Gastrocnemius medialis (tissue), 4 donors: ENCODE measurements at regions not wholly inside any gene's neighbourhood (a gene's known extent, or its start where the extent isn't known, plus 50 kb on each side); places are given as distances from the start of the nearest gene placed in this dataset.

Source experiments
- POLR2A ChIP-seq, 2 donors: fragments of 450-650 bp; IDR thresholded peaks; one replicate each; pipeline ENCODE4 v1.6.1; 2017; ENCODE audit warnings: antibody characterized with exemption in 2 of 2, mild to moderate bottlenecking in 2 of 2, moderate library complexity in 2 of 2
- TF ChIP-seq, protein P1 (sequence below), 5 experiments: fragments of 450-650 bp in 3 of 5; fragments of 200-600 bp in 2 of 5; sonication (generic) in 2 of 5; IDR thresholded peaks in 4 of 5; conservative IDR thresholded peaks in 1 of 5; 1 replicate in 4 of 5; 2 replicates in 1 of 5; pipeline ENCODE4 v1.5.1; 2016 to 2019; ENCODE audit warnings: antibody characterized with exemption in 5 of 5, mild to moderate bottlenecking in 3 of 5, moderate library complexity in 3 of 5

DNA sequence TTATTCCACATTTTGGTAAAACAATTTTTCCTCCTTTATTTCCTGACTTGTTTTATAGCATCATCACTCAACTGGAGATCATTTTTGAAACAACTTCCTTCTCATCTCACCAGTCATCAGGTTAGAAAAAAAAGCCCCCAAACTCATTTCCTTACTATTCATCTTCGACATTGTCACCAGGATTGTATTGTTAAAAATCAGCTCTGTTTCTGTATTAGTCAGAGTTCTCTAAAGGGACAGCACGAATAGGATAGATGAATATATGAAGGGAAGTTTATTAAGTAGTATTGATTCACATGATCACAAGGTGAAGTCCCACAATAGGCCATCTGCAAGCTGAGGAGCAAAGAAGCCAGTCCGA lies 392.6 kb downstream of the FUT8 start:
- TF ChIP-seq, protein P1, sequence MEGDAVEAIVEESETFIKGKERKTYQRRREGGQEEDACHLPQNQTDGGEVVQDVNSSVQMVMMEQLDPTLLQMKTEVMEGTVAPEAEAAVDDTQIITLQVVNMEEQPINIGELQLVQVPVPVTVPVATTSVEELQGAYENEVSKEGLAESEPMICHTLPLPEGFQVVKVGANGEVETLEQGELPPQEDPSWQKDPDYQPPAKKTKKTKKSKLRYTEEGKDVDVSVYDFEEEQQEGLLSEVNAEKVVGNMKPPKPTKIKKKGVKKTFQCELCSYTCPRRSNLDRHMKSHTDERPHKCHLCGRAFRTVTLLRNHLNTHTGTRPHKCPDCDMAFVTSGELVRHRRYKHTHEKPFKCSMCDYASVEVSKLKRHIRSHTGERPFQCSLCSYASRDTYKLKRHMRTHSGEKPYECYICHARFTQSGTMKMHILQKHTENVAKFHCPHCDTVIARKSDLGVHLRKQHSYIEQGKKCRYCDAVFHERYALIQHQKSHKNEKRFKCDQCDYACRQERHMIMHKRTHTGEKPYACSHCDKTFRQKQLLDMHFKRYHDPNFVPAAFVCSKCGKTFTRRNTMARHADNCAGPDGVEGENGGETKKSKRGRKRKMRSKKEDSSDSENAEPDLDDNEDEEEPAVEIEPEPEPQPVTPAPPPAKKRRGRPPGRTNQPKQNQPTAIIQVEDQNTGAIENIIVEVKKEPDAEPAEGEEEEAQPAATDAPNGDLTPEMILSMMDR (IDR thresholded peaks at IDR 0.05 in 4 of 5, conservative IDR thresholded peaks at IDR 0.05 in 1 of 5), result no peak
- no peak for TF ChIP-seq POLR2A (IDR thresholded peaks at IDR 0.05)
